HuH-7 (cell line): ENCODE measurements at regions not wholly inside any gene's neighbourhood (a gene's known extent, or its start where the extent isn't known, plus 50 kb on each side); places are given as distances from the start of the nearest gene placed in this dataset.
"Not testable (repeated sequence)": the region's sequence is repeated elsewhere in the genome, so short reads cannot be mapped to it uniquely, and the experiment has no call there.

Experiments
- DNase-seq: peaks from one replicate; pipeline ENCODE4 v3.0.0; 2011; ENCODE audit warnings: low spot score

GRCh38 chr6:169014211-169015197 is 239.1 kb downstream of the THBS2 start:
- no peak for DNase-seq

- DNase-seq: no peak
Measured at GRCh38 chr6:169009628-169010027, 244.0 kb downstream of the THBS2 start.

GRCh38 chr6:169008641-169009257 is 244.9 kb downstream of the THBS2 start:
- no peak for DNase-seq

- DNase-seq: no peak
Measured at GRCh38 chr6:169005166-169005565, 248.5 kb downstream of the THBS2 start.

GRCh38 chr6:169000022-169000421 is 253.6 kb downstream of the THBS2 start:
- no peak for DNase-seq

GRCh38 chr6:168999392-168999791 is 254.3 kb downstream of the THBS2 start:
- DNase-seq: no peak

- no peak for DNase-seq
Measured at GRCh38 chr6:168996356-168996625, 257.4 kb downstream of the THBS2 start.

- no peak for DNase-seq
Measured at GRCh38 chr6:168995526-168996355, 257.9 kb downstream of the THBS2 start.

- DNase-seq: no peak
Measured at GRCh38 chr6:168994956-168995355, 258.7 kb downstream of the THBS2 start.

- DNase-seq: no peak
Measured at GRCh38 chr6:168992446-168993144, 261.1 kb downstream of the THBS2 start.

- not testable (repeated sequence) for DNase-seq
Measured at GRCh38 chr6:168991695-168992094, 262.0 kb downstream of the THBS2 start.

- DNase-seq: no peak
Measured at GRCh38 chr6:168990019-168990751, 263.5 kb downstream of the THBS2 start.

- DNase-seq: no peak
Measured at GRCh38 chr6:168989421-168989820, 264.2 kb downstream of the THBS2 start.

- DNase-seq: no peak
Measured at GRCh38 chr6:168988801-168989200, 264.8 kb downstream of the THBS2 start.

- no peak for DNase-seq
Measured at GRCh38 chr6:168988280-168988679, 265.4 kb downstream of the THBS2 start.

- DNase-seq: no peak
Measured at GRCh38 chr6:168985705-168986104, 267.9 kb downstream of the THBS2 start.

- DNase-seq: no peak
Measured at GRCh38 chr6:168983925-168984324, 269.7 kb downstream of the THBS2 start.

- DNase-seq: no peak
Measured at GRCh38 chr6:168981187-168981586, 272.5 kb downstream of the THBS2 start.

- DNase-seq: no peak
Measured at GRCh38 chr6:168979254-168979653, 274.4 kb downstream of the THBS2 start.

GRCh38 chr6:168972128-168972527 is 281.5 kb downstream of the THBS2 start:
- DNase-seq: no peak

- no peak for DNase-seq
Measured at GRCh38 chr6:168971549-168971948, 282.1 kb downstream of the THBS2 start.
